SH-SY5Y (cell line): ENCODE measurements at regions not wholly inside any gene's neighbourhood (a gene's known extent, or its start where the extent isn't known, plus 50 kb on each side); places are given as distances from the start of the nearest gene placed in this dataset.

Experiments
- GATA2 ChIP-seq: IDR thresholded peaks from 2 replicates; pipeline ENCODE4 v1.6.1; 2011; ENCODE audit warnings: mild to moderate bottlenecking, low read depth, low read length
- GATA3 ChIP-seq: IDR thresholded peaks from 2 replicates; pipeline ENCODE4 v1.6.1; 2011; ENCODE audit warnings: low read depth, mild to moderate bottlenecking, low read length, moderate library complexity

GRCh38 chr1:55524006-55524405, 308.8 kb upstream of the USP24 start:
- TF ChIP-seq GATA3 (no peak), GATA2 (no peak)
